Motor neuron (in vitro differentiated cells): ENCODE measurements at regions not wholly inside any gene's neighbourhood (a gene's known extent, or its start where the extent isn't known, plus 50 kb on each side); places are given as distances from the start of the nearest gene placed in this dataset.
A peak's percentile ranks its signal among the peaks of the same experiment; 100 is the strongest.
"Not testable (repeated sequence)": the region's sequence is repeated elsewhere in the genome, so short reads cannot be mapped to it uniquely, and the experiment has no call there.

Experiments used
- ATAC-seq, 8 experiments: fragments of 200-7000 bp; cut with Tn5 transposase; replicated peaks in 6 of 8; 2 replicates each; pipeline ENCODE4 v1.8.0; 2021; ENCODE audit warnings: mild to moderate bottlenecking in 8 of 8, moderate library complexity in 8 of 8
- H3K27ac ChIP-seq, 2 donors: fragments of 250-450 bp; sonication (Bioruptor Pico); 2 replicates each; pipeline ENCODE4 v1.9.0; 2021; ENCODE audit warnings: antibody characterized with exemption in 2 of 2, mild to moderate bottlenecking in 2 of 2, moderate library complexity in 1 of 2
- H3K4me1 ChIP-seq, 2 donors: fragments of 250-450 bp; sonication (Bioruptor Pico); replicated peaks in 1 of 2; 2 replicates each; pipeline ENCODE4 v1.6.1; 2021; ENCODE audit warnings: antibody characterized with exemption in 2 of 2, mild to moderate bottlenecking in 2 of 2, moderate library complexity in 1 of 2
- H3K4me3 ChIP-seq, 5 donors: fragments of 250-450 bp; sonication (Bioruptor Pico); 2 replicates each; pipeline ENCODE4 v1.9.0; 2021; ENCODE audit warnings: antibody characterized with exemption in 5 of 5, mild to moderate bottlenecking in 5 of 5, moderate library complexity in 4 of 5
- WGBS, 10 experiments: fragments of 450-650 bp; shearing (Covaris generic); methylation state at CpG; one replicate each; pipeline ENCODE4 v1.0.0; 2022; 5-methylcytosine and 5-hydroxymethylcytosine counted together
- in situ Hi-C, 9 experiments: fragments of 400-800 bp; cut with MboI; loops; one replicate each; pipeline ENCODE4 v1.15.0; 2021; ENCODE audit warnings: low sequenced_read_pairs in 9 of 9, low pct_unique_long_range_greater_than_20kb in 2 of 9; ENCODE audit not compliant: unreplicated experiment in 9 of 9

DNA sequence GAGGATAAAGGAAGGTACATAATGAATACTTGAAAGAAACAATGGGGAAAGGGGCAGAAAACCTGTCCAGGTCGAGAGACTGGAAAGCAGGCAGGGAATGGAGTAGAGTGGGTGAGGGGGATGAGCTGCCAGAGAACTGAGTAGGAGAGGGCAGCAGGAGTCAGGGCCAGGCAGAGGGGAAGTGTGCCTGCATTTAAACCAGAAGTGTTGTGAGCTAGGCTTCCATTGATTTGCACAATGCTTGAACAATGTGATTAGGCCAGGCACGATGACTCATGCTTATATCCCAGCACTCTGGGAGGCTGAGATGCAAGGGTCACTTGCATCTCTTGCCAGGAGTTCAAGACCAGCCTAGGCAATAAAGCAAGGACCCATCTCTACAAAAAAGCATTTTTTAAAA is 332.6 kb downstream of the ANAPC1 start:
- H3K27ac ChIP-seq, in situ Hi-C loops, H3K4me1 ChIP-seq, H3K4me3 ChIP-seq: not testable (repeated sequence)
- ATAC-seq: peak in 5 of 8 experiments; percentile 24 to 73 (median 50)
- WGBS, 10 experiments: no CpG with 5 or more reads among the region's 2 CpGs

- in situ Hi-C loops, H3K4me1 ChIP-seq, H3K27ac ChIP-seq, H3K4me3 ChIP-seq: not testable (repeated sequence)
- no CpG with 5 or more reads among the region's 9 CpGs for WGBS, 10 experiments
- peak in 2 of 8 experiments; percentile 24 to 76 for ATAC-seq
These were observed 331.4 kb downstream of the ANAPC1 start for GRCh38 chr2:111552625-111553024.

GRCh38 chr2:111559301-111559700 is 324.7 kb downstream of the ANAPC1 start:
- in situ Hi-C loops: not testable (repeated sequence)

GRCh38 chr2:111559814-111560213 is 324.2 kb downstream of the ANAPC1 start:
- H3K27ac ChIP-seq, H3K4me1 ChIP-seq, ATAC-seq, in situ Hi-C loops, H3K4me3 ChIP-seq: not testable (repeated sequence)
- no CpG with 5 or more reads among the region's 3 CpGs for WGBS, 10 experiments

More at GRCh38 chr2:111559301-111559700, 324.7 kb downstream of the ANAPC1 start:
- not testable (repeated sequence) for H3K4me3 ChIP-seq, H3K27ac ChIP-seq, H3K4me1 ChIP-seq, ATAC-seq
- no CpG with 5 or more reads among the region's 2 CpGs for WGBS, 10 experiments

- ATAC-seq: peak in 3 of 8 experiments; percentile 35 to 90 (median 50)
- in situ Hi-C loops, H3K27ac ChIP-seq, H3K4me1 ChIP-seq, H3K4me3 ChIP-seq: not testable (repeated sequence)
- 63 to 100% (median 86%) methylated on average over 1 to 5 of the region's 8 CpGs; no CpG with 5 or more reads in 4 of the 10 experiments for WGBS, 10 experiments
These were observed 317.9 kb downstream of the ANAPC1 start for GRCh38 chr2:111566068-111566467.

DNA sequence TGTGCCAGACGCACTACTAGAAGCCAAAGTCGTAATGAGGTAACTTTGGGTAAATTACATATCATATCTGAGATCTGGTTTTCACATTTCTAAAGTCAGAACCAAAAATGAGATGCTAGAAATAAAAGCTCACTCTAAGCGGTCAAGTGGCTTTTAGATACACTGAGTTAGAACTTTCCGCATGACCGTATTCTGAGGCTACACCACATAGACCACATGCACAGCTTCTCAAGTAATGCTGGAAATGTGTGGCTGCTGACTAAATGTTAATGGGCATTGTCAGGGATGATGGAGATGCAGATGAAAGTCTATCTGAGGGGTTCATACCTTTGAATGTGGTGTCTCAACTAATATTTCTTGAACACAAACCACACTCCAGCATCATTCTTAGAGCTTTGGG is 316.8 kb downstream of the ANAPC1 start:
- H3K27ac ChIP-seq, H3K4me1 ChIP-seq, in situ Hi-C loops, H3K4me3 ChIP-seq, ATAC-seq: not testable (repeated sequence)
- no CpG with 5 or more reads among the region's 5 CpGs for WGBS, 10 experiments

GRCh38 chr2:111569356-111570199 is 314.4 kb downstream of the ANAPC1 start:
- H3K27ac ChIP-seq, ATAC-seq, in situ Hi-C loops, H3K4me3 ChIP-seq, H3K4me1 ChIP-seq: not testable (repeated sequence)
- no CpG with 5 or more reads among the region's 5 CpGs for WGBS, 10 experiments

GRCh38 chr2:111570300-111571114 is 313.5 kb downstream of the ANAPC1 start:
- H3K27ac ChIP-seq, H3K4me3 ChIP-seq, in situ Hi-C loops, H3K4me1 ChIP-seq: not testable (repeated sequence)
- ATAC-seq: peak in 5 of 8 experiments; percentile 25 to 88 (median 73)
- no CpG with 5 or more reads among the region's 9 CpGs for WGBS, 10 experiments

DNA sequence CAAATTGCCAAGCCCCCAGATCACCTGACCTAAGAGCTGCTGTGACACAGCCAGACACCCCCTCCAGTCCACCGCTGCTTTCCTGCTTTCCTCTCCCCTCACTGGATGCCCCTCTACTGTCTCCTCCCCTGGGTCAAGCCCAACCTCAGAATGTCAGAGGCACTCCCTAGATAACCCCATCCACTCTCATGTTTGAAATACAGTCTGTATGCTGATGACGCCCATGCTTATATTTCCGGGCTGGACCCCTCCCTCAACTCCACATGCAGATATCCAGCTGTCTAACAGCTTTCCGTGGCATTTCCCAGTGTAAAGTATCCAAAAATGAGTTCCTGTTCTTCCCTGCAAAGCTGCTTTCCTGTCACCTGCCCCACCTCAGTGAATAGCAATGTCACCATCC is 309.2 kb downstream of the ANAPC1 start:
- H3K4me3 ChIP-seq, in situ Hi-C loops, H3K4me1 ChIP-seq, H3K27ac ChIP-seq: not testable (repeated sequence)
- peak in 3 of 8 experiments; percentile 43 to 76 (median 57) for ATAC-seq
- WGBS, 10 experiments: 0% methylated on average over 1 of the region's 4 CpGs; no CpG with 5 or more reads in 9 of the 10 experiments

GRCh38 chr2:111577154-111577885 is 306.7 kb downstream of the ANAPC1 start:
- WGBS, 10 experiments: 100% methylated on average over 1 to 5 of the region's 18 CpGs; no CpG with 5 or more reads in 8 of the 10 experiments
- in situ Hi-C loops, H3K4me3 ChIP-seq, H3K27ac ChIP-seq, H3K4me1 ChIP-seq: not testable (repeated sequence)
- ATAC-seq: peak in 2 of 8 experiments; percentile 59 to 60

DNA sequence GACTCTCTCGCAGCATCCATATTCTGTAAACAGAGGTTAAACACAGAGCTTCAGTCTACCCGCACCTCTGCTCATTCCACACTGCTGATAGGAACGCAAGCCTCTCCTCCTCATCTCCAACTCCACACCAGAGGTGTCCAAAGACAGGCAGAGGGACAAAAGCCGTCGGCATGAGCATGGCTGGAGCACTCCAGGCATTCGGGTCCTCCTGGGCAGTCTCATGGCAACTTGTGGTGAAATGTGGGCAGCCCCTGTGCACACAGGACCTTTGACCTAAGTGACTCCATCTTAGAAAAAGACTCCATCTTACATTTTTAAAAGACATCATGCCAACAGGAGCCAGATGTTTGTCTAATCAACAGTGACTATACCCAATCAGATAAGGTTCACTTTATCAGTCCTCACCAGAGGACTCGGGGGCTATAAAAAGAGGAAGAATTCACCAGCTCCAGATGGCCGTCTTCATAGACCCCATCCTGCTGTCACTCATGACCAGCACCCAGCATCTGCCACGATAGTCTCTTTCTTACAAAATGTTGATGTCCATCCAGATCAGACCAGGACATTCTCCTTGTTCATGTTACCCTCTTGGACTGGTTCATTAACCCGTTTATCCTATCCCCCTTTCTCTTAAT is 304.4 kb downstream of the ANAPC1 start:
- in situ Hi-C loops, H3K27ac ChIP-seq, H3K4me3 ChIP-seq, H3K4me1 ChIP-seq: not testable (repeated sequence)
- 80% methylated on average over 1 of the region's 10 CpGs; no CpG with 5 or more reads in 9 of the 10 experiments for WGBS, 10 experiments
- ATAC-seq: peak in 1 of 8 experiments; percentile 39

GRCh38 chr2:111580616-111581015 is 303.4 kb downstream of the ANAPC1 start:
- peak in 5 of 8 experiments; percentile 9 to 77 (median 66) for ATAC-seq
- no CpG with 5 or more reads among the region's 6 CpGs for WGBS, 10 experiments
- in situ Hi-C loops, H3K4me3 ChIP-seq, H3K4me1 ChIP-seq, H3K27ac ChIP-seq: not testable (repeated sequence)
